WI38 (cell line): ENCODE measurements at regions not wholly inside any gene's neighbourhood (a gene's known extent, or its start where the extent isn't known, plus 50 kb on each side); places are given as distances from the start of the nearest gene placed in this dataset.
A peak's percentile ranks its signal among the peaks of the same experiment; 100 is the strongest.

Source experiments
- H3K4me3 ChIP-seq: 2 replicates; pipeline ENCODE4 v1.5.1; 2011; ENCODE audit warnings: low read depth, mild to moderate bottlenecking, control low read depth, low read length
- TF ChIP-seq, protein P1 (sequence below): IDR thresholded peaks from 2 replicates; pipeline ENCODE4 v1.5.1; 2012; ENCODE audit warnings: low read depth, mild to moderate bottlenecking, control low read depth, low read length

DNA sequence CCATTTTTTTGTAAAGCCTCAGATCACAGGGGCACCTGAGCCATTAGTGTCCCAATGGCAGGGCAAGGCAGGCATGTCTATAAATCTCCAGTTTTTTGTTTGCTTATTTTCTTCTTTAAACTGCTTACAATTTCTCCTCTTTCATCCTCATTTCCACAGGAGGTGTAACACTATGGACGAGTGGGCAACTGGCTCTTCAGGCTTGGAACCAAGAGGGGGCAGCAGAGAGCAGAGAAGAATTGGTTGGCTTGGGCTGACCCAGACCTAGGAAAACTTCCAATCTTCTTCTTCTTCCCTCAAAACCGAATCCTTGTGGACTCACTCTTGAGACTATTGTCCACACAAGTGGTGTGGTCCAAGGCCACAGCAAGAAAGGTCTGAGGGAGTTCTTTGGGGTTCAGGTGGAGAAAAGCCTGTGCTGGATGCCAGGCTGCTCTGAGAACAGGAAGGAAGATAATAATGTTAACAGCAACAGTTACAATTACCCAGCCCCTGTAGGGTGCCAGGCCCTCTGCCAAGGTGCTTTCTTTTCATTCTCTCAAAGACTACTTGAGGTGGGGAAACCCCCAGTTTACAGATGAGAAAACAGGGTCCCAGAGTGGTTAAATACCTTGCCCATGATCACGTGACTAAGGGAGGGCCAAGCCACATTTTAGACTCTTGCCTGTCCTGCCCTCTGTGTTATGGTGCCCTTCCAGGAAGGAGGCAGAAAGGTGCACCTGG is 70.7 kb upstream of the E2F8 start:
- TF ChIP-seq, protein P1, sequence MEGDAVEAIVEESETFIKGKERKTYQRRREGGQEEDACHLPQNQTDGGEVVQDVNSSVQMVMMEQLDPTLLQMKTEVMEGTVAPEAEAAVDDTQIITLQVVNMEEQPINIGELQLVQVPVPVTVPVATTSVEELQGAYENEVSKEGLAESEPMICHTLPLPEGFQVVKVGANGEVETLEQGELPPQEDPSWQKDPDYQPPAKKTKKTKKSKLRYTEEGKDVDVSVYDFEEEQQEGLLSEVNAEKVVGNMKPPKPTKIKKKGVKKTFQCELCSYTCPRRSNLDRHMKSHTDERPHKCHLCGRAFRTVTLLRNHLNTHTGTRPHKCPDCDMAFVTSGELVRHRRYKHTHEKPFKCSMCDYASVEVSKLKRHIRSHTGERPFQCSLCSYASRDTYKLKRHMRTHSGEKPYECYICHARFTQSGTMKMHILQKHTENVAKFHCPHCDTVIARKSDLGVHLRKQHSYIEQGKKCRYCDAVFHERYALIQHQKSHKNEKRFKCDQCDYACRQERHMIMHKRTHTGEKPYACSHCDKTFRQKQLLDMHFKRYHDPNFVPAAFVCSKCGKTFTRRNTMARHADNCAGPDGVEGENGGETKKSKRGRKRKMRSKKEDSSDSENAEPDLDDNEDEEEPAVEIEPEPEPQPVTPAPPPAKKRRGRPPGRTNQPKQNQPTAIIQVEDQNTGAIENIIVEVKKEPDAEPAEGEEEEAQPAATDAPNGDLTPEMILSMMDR = peak; percentile 97
- H3K4me3 ChIP-seq = no peak overlapping the region

DNA sequence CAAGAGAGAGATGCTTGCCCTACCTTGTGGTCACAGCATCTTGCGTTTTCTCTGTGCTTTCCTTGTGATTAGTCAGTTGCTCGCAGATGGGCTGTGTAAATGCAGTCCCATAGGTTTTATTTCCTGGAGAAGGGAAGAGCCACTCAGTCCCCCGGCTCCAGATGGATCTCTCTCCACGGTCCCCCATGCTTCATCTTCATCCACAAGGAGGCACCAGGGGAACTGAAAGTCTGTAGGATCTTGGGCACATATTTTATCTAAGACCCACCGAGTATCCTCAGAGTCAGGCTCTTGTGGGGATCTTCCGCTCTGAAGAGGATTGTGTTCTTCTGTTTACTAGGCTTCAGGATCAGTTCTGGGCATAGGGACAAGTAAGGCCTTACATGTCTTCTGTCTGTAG is 66.8 kb upstream of the E2F8 start:
- TF ChIP-seq, protein P1 = no peak

DNA sequence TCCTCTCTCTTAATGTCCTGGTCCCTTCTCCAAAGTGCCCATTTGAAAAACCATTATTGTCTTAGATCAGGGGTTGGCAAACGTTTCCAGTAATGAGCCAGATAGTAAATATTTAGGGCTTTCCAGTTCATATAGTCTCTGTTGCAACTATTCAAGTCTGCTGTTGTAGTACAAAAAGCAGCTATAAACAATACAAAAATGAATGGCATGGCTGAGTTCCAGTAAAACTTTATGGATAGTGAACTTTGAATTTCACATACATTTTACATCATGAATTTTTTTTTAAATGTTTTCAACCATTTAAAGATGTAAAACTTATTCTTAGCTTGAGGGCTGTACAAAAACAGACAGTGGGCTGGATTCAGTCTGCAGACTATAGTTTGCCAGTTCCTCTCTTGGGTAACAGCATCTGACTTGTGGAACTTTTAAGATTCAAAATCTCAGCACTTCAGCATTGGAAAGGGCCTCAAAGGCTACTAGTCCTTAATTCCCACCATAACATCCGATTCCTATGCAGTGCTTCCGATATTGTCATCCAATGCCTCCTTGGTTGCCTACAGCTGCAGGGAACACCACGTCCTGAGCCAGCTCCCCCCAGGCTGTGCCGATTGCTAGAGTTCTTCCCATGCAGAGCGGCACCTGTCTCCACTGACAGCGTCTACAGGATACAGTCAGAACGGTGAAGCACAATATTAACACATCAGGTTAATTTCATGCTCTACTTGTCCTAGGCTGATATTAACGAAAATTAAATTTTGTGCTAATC is 65.6 kb upstream of the E2F8 start:
- TF ChIP-seq, protein P1 = no peak

More for the DNA sequence above, 66.8 kb upstream of the E2F8 start:
- no peak overlapping the region for H3K4me3 ChIP-seq

DNA sequence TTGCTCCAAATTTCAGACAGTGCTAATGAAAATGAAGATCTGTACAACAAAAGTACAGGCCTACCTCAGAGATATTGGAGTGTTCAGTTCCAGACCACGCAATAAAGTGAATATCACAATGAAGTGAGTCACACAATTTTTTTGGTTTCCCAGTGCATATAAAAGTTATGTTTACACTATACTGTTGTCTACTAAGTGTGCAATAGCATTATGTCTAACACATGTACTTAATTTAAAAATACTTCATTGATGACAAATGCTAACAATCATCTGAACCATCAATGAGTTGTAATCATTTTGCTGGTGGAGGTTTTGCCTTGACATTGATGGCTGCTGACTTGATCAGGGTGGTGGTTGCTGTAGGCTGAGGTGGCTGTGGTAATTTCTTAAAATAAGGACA is 60.6 kb upstream of the E2F8 start:
- H3K4me3 ChIP-seq = no peak overlapping the region
- TF ChIP-seq, protein P1 = no peak

More for the DNA sequence above, 65.6 kb upstream of the E2F8 start:
- no peak overlapping the region for H3K4me3 ChIP-seq

DNA sequence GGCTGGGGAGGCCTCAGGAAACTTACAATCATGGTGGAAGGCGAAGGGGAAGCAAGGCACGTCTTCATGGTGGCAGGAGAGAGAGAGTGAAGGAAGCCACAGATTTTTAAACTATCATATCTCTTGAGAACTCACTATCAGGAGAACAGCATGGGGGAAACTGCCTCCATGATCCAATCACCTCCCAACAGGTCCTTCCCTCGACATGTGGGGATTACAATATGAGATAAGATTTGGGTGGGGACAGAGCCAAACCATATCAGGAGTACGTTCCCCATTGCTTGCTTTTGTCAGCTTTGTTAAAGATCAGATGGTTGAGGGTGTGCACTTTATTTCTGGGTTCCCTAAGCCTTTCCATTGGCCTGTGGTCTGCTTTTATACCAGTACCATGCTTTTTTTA is 53.7 kb upstream of the E2F8 start:
- H3K4me3 ChIP-seq = no peak overlapping the region
- TF ChIP-seq, protein P1 = no peak

DNA sequence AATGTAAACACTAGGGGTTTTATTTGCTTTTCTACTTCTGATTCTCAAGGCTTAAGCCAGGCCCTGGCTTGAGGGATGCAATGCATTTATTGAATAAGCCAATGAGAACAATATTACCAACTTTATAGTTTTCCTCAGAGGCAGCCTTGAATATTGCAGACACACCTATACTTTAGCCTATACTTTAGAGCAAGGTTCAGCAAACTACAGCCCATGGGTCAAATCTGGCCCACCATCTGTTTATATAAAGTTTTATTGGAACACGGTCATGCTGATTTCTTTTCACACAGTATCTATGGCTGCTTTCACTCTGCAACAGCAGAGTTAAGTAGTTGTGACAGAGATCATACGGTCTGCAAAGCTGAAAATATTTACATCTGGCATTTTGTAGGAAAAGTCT is 50.3 kb upstream of the E2F8 start:
- TF ChIP-seq, protein P1 = no peak
- H3K4me3 ChIP-seq = no peak overlapping the region
